ENCODE measurements at regions not wholly inside any gene's neighbourhood (a gene's known extent, or its start where the extent isn't known, plus 50 kb on each side); places are given as distances from the start of the nearest gene placed in this dataset.

DNA sequence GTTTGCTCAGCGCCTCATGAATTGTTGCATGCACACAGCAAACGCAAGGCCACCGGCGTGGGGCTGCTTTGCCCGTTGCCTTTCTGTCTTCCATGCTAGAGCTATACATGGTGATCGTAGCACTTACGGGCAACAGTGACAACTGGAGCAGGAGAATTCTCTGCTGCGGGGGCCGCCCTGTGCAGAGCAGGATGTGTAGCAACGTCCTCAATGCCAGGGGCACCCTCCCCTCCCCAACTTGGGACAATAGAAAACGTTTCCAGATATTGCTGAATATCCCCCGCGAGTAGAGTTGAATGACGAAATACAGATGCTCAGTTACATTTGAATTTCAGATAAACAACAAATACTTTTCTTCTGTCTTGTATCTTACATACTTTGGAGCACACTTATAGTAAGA, 198.7 kb downstream of the TFAP2C start:
- no peaks in the 10 kb centered on the region for H3K36me3 ChIP-seq
- no peak for TF ChIP-seq CTCF (IDR thresholded peaks at IDR 0.05)
- no peak overlapping the region for H3K4me3 ChIP-seq
- no peak for DNase-seq (ENCODE audit: low spot score)
- no peaks in the 10 kb centered on the region for H3K4me1 ChIP-seq
- no peak overlapping the region for H3K27ac ChIP-seq
- H3K9me3 ChIP-seq, result no peaks in the 10 kb centered on the region
- peaks cover 0 to 5% of the 10 kb centered on the region in 2 donors for H3K27me3 ChIP-seq

GRCh38 chr20:56828402-56828801, 199.3 kb downstream of the TFAP2C start:
- no peak overlapping the region for H3K4me3 ChIP-seq
- H3K4me1 ChIP-seq, result no peaks in the 10 kb centered on the region
- H3K36me3 ChIP-seq, result no peaks in the 10 kb centered on the region
- H3K9me3 ChIP-seq, result no peaks in the 10 kb centered on the region
- TF ChIP-seq CTCF (IDR thresholded peaks at IDR 0.05), result no peak
- no peak overlapping the region for H3K27ac ChIP-seq
- peaks cover 0 to 5% of the 10 kb centered on the region in 2 donors for H3K27me3 ChIP-seq
- DNase-seq (ENCODE audit: low spot score), result no peak

DNA sequence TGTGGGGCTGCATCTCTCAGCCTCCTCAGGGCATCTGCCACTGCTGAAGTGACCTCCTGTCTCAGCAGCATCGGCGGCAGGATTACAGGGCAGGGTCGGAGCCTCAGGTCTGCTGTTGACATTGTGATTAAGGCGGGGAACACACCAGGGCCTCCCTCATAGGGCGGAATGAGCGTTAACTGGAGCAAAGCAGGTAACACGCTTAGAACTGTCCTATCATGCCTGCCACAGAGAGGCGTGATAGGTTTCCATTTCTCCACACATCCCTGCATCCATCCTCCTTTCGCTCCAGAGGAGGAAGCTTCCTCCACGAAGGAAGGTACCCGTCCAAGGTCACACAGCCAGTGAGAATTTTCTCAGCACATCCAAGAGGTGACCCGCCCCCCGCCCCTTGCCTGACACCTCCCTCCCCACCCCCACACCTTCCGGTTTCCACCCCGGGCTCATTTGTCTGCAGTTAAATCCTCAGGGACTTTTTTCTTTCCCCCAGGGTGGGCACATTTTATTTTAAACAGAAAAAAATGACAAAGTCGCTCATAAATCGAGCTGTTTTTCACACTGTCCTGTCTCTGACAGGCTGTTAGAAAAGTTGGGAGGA, 200.8 kb downstream of the TFAP2C start:
- Histone ChIP-seq H3K36me3 (no peaks in the 10 kb centered on the region), H3K4me3 (no peak overlapping the region), H3K27ac (no peak overlapping the region), H3K27me3 (peaks cover 0 to 5% of the 10 kb centered on the region in 2 donors), H3K9me3 (no peaks in the 10 kb centered on the region), H3K4me1 (no peaks in the 10 kb centered on the region)
- no peak for TF ChIP-seq CTCF (IDR thresholded peaks at IDR 0.05)
- no peak for DNase-seq (ENCODE audit: low spot score)

DNA sequence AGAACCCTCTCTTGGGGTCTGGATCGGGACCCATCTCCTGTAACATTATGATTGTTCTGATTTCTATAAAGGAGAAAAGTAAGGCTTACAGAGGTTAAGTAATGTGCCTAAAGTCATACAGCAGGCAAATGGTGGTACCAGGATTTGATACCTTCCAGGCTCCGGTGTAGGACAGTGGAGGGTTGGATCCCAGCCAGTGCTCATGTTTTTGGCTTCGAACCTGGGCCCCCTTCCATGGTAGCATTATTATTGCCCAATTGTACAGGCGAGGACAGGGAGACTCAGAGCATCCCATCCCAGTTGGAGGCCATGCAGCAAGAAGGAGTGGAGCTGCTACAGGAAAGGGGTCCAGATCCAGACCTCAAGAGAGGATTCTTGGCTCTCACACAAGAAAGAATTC, 202.7 kb downstream of the TFAP2C start:
- DNase-seq (ENCODE audit: low spot score), result no peak
- TF ChIP-seq CTCF (IDR thresholded peaks at IDR 0.05), result no peak
- no peak overlapping the region for H3K27ac ChIP-seq
- peaks cover 0 to 5% of the 10 kb centered on the region in 2 donors for H3K27me3 ChIP-seq
- H3K4me3 ChIP-seq, result no peak overlapping the region
- H3K4me1 ChIP-seq, result no peaks in the 10 kb centered on the region
- no peaks in the 10 kb centered on the region for H3K9me3 ChIP-seq
- no peaks in the 10 kb centered on the region for H3K36me3 ChIP-seq

- Histone ChIP-seq H3K4me3 (no peak overlapping the region), H3K4me1 (no peaks in the 10 kb centered on the region), H3K27ac (no peak overlapping the region), H3K36me3 (no peaks in the 10 kb centered on the region), H3K9me3 (no peaks in the 10 kb centered on the region), H3K27me3 (peaks cover 0 to 5% of the 10 kb centered on the region in 2 donors)
- TF ChIP-seq CTCF (IDR thresholded peaks at IDR 0.05), result no peak
- DNase-seq (ENCODE audit: low spot score), result no peak
These were observed 204.3 kb downstream of the TFAP2C start for GRCh38 chr20:56833427-56833826.
